ENCODE measurements at regions not wholly inside any gene's neighbourhood (a gene's known extent, or its start where the extent isn't known, plus 50 kb on each side); places are given as distances from the start of the nearest gene placed in this dataset.
"Not testable (repeated sequence)": the region's sequence is repeated elsewhere in the genome, so short reads cannot be mapped to it uniquely, and the experiment has no call there.

- DNase-seq, result no peak
These were observed 75.9 kb upstream of the RALGAPA2 start for GRCh38 chr20:20788308-20788707.

GRCh38 chr20:20786428-20786827 is 74.0 kb upstream of the RALGAPA2 start:
- peak; percentile 89 for DNase-seq

GRCh38 chr20:20785226-20785625 is 72.8 kb upstream of the RALGAPA2 start:
- DNase-seq, result no peak

GRCh38 chr20:20784450-20784849 is 72.0 kb upstream of the RALGAPA2 start:
- not testable (repeated sequence) for DNase-seq

GRCh38 chr20:20783450-20783849 is 71.0 kb upstream of the RALGAPA2 start:
- no peak for DNase-seq

GRCh38 chr20:20782755-20783154 is 70.3 kb upstream of the RALGAPA2 start:
- peak; percentile 23 for DNase-seq

- DNase-seq, result no peak
These were observed 69.8 kb upstream of the RALGAPA2 start for GRCh38 chr20:20782231-20782630.

GRCh38 chr20:20781029-20781428 is 68.6 kb upstream of the RALGAPA2 start:
- DNase-seq, result no peak

- DNase-seq, result peak; percentile 94
These were observed 67.8 kb upstream of the RALGAPA2 start for GRCh38 chr20:20780127-20780824.

GRCh38 chr20:20778676-20779075 is 66.2 kb upstream of the RALGAPA2 start:
- no peak for DNase-seq

GRCh38 chr20:20772497-20773085 is 60.1 kb upstream of the RALGAPA2 start:
- no peak for DNase-seq

- DNase-seq, result no peak
These were observed 55.9 kb upstream of the RALGAPA2 start for GRCh38 chr20:20768202-20768815.

- DNase-seq, result no peak
These were observed 53.4 kb upstream of the RALGAPA2 start for GRCh38 chr20:20765696-20766365.

- no peak for DNase-seq
These were observed 51.2 kb upstream of the RALGAPA2 start for GRCh38 chr20:20763650-20764049.

All from inflammatory macrophage treated with lipopolysaccharide for 4 hours (primary cell).